Neural crest cell (in vitro differentiated cells): ENCODE measurements at regions not wholly inside any gene's neighbourhood (a gene's known extent, or its start where the extent isn't known, plus 50 kb on each side); places are given as distances from the start of the nearest gene placed in this dataset.

Experiments
- DNase-seq: peaks from one replicate; pipeline ENCODE4 v3.0.0; 2021; ENCODE audit warnings: low read depth, mixed read lengths, low spot score
- H3K27ac Mint-ChIP-seq: one replicate; pipeline ENCODE4 v1.8.0; 2021; ENCODE audit warnings: mild to moderate bottlenecking, mixed read lengths; ENCODE audit not compliant: unreplicated experiment
- H3K27me3 Mint-ChIP-seq: 2 replicates; pipeline ENCODE4 v1.8.0; 2021; ENCODE audit warnings: low read depth, mild to moderate bottlenecking, mixed read lengths
- H3K36me3 Mint-ChIP-seq: 2 replicates; pipeline ENCODE4 v1.8.0; 2021; ENCODE audit warnings: low read depth, mild to moderate bottlenecking, mixed read lengths
- H3K4me1 Mint-ChIP-seq: 2 replicates; pipeline ENCODE4 v1.8.0; 2021; ENCODE audit warnings: mixed read lengths
- H3K4me3 Mint-ChIP-seq: one replicate; pipeline ENCODE4 v1.8.0; 2021; ENCODE audit warnings: mild to moderate bottlenecking, mixed read lengths
- H3K9me3 Mint-ChIP-seq: 2 replicates; pipeline ENCODE4 v1.8.0; 2021; ENCODE audit warnings: mixed read lengths
- CTCF ChIP-seq: fragments of 200-600 bp; sonication (generic); conservative IDR thresholded peaks from 2 replicates; pipeline ENCODE4 v1.5.0; 2021; ENCODE audit warnings: antibody characterized with exemption, mild to moderate bottlenecking

GRCh38 chr2:195214072-195214471 is 443.0 kb upstream of the SLC39A10 start:
- Mint-ChIP-seq H3K27ac (no peak overlapping the region), H3K4me1 (peaks cover 9% of the 10 kb centered on the region), H3K27me3 (no peaks in the 10 kb centered on the region), H3K4me3 (no peak overlapping the region), H3K9me3 (no peaks in the 10 kb centered on the region), H3K36me3 (no peaks in the 10 kb centered on the region)
- TF ChIP-seq CTCF = no peak
- no peak for DNase-seq

GRCh38 chr2:195212586-195212985 is 444.4 kb upstream of the SLC39A10 start:
- no peaks in the 10 kb centered on the region for H3K27me3 Mint-ChIP-seq
- no peak for DNase-seq
- no peak overlapping the region for H3K4me3 Mint-ChIP-seq
- H3K9me3 Mint-ChIP-seq = no peaks in the 10 kb centered on the region
- H3K27ac Mint-ChIP-seq = peak overlapping the region; percentile 32
- H3K36me3 Mint-ChIP-seq = no peaks in the 10 kb centered on the region
- H3K4me1 Mint-ChIP-seq = peaks cover 9% of the 10 kb centered on the region
- no peak for TF ChIP-seq CTCF

GRCh38 chr2:195202163-195202845 is 454.7 kb upstream of the SLC39A10 start:
- Mint-ChIP-seq H3K9me3 (no peaks in the 10 kb centered on the region), H3K27ac (no peak overlapping the region), H3K4me3 (no peak overlapping the region), H3K36me3 (no peaks in the 10 kb centered on the region), H3K27me3 (no peaks in the 10 kb centered on the region), H3K4me1 (peaks cover 7% of the 10 kb centered on the region)
- TF ChIP-seq CTCF = no peak
- no peak for DNase-seq

- TF ChIP-seq CTCF = no peak
- peaks cover 7% of the 10 kb centered on the region for H3K4me1 Mint-ChIP-seq
- H3K36me3 Mint-ChIP-seq = no peaks in the 10 kb centered on the region
- no peaks in the 10 kb centered on the region for H3K27me3 Mint-ChIP-seq
- no peak overlapping the region for H3K4me3 Mint-ChIP-seq
- DNase-seq = no peak
- no peaks in the 10 kb centered on the region for H3K9me3 Mint-ChIP-seq
- H3K27ac Mint-ChIP-seq = no peak overlapping the region
Measured at GRCh38 chr2:195199864-195200263, 457.2 kb upstream of the SLC39A10 start.

- H3K27me3 Mint-ChIP-seq = no peaks in the 10 kb centered on the region
- no peak for TF ChIP-seq CTCF
- no peaks in the 10 kb centered on the region for H3K36me3 Mint-ChIP-seq
- no peak overlapping the region for H3K27ac Mint-ChIP-seq
- H3K4me1 Mint-ChIP-seq = no peaks in the 10 kb centered on the region
- H3K9me3 Mint-ChIP-seq = no peaks in the 10 kb centered on the region
- H3K4me3 Mint-ChIP-seq = no peak overlapping the region
- no peak for DNase-seq
Measured at GRCh38 chr2:195181059-195181705, 475.8 kb upstream of the SLC39A10 start.
